ENCODE measurements at regions not wholly inside any gene's neighbourhood (a gene's known extent, or its start where the extent isn't known, plus 50 kb on each side); places are given as distances from the start of the nearest gene placed in this dataset.

DNA sequence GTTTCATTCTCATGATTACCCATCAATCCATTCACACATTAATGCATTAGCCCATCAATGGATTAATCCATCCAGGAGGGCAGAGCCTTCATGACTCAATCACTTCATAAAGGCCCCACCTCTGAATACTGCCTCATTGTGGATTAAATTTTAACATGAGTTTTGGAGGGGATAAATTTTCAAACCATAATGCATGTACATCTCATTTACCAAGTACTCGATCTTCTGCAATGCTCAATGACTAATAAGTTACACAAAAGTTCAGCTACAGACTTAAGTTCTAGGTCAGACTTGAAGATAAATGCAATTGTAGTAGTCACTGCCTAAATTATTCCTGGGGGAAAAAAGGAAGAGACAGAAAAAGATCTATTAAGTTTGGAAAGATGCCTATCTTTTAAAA is 120.0 kb upstream of the OSR1 start:
- TF ChIP-seq ZNF274 (IDR thresholded peaks at IDR 0.05; ENCODE audit: low read depth, low read length) (no peak), YY1 (IDR thresholded peaks at IDR 0.05; ENCODE audit: insufficient read depth, insufficient read length) (no peak)
